Testis (tissue), 2 donors: ENCODE measurements at regions not wholly inside any gene's neighbourhood (a gene's known extent, or its start where the extent isn't known, plus 50 kb on each side); places are given as distances from the start of the nearest gene placed in this dataset.
"Not testable (repeated sequence)": the region's sequence is repeated elsewhere in the genome, so short reads cannot be mapped to it uniquely, and the experiment has no call there.

ENCODE experiments used
- CTCF ChIP-seq, 3 experiments: fragments of 450-650 bp in 2 of 3; fragments of 200-600 bp in 1 of 3; sonication (generic) in 1 of 3; IDR thresholded peaks; one replicate each; pipeline ENCODE4 v1.5.1; 2016 to 2019; ENCODE audit warnings: antibody characterized with exemption in 3 of 3, mild to moderate bottlenecking in 2 of 3, moderate library complexity in 1 of 3
- POLR2A ChIP-seq: fragments of 450-650 bp; IDR thresholded peaks from one replicate; pipeline ENCODE4 v1.6.1; 2017; ENCODE audit warnings: antibody characterized with exemption, mild to moderate bottlenecking, moderate library complexity

- not testable (repeated sequence) for TF ChIP-seq CTCF (IDR thresholded peaks at IDR 0.05); POLR2A
Measured at GRCh38 chr20:11181129-11181528, 507.3 kb upstream of the JAG1 start.
